K562 (cell line): ENCODE measurements at regions not wholly inside any gene's neighbourhood (a gene's known extent, or its start where the extent isn't known, plus 50 kb on each side); places are given as distances from the start of the nearest gene placed in this dataset.

Source experiments
- ATAC-seq: fragments of 200-7000 bp; cut with Tn5 transposase; 3 replicates; pipeline ENCODE4 v1.9.1; 2020; ENCODE audit warnings: moderate library complexity
- BruUV-seq: library from RNA; stranded (reverse); fragments of 400-500 nt; replicated peaks from 2 replicates; lab custom pipeline; 2021; lab: Mats Ljungman, UMichigan
- CTCF ChIA-PET: fragments of 300-600 bp; formaldehyde crosslinking; extraction: SDS; loops from one replicate; lab custom pipeline; 2021; ENCODE audit warnings: low intra/inter-chr PET ratio; lab: Yijun Ruan, JAX
- POLR2A ChIA-PET: fragments of 300-600, 350-650 bp; sonication (Branson Sonifier 250); formaldehyde crosslinking; extraction: SDS; loops from one replicate; lab custom pipeline; 2021; ENCODE audit warnings: antibody characterized with exemption, inconsistent platforms; lab: Yijun Ruan, JAX
- DNase-seq, 4 experiments: peaks; one replicate each; pipeline versions ENCODE4 v3.0.0 to v3.0.0-alpha.2; 2011 to 2018; ENCODE audit warnings: low spot score in 3 of 4, mixed read lengths in 3 of 4; ENCODE audit errors: extremely low read depth in 1 of 4
- FAIRE-seq: peaks from 2 replicates; lab custom pipeline; 2011; peaks lifted over from hg19 to GRCh38; lab: Jason Lieb, UNC
- H2AFZ ChIP-seq: 2 replicates; pipeline ENCODE4 v1.6.0; 2011; ENCODE audit warnings: low read depth, low read length, control low read depth, inconsistent platforms
- H3K27ac ChIP-seq: fragments of 200-600 bp; 3 replicates; pipeline ENCODE4 v1.8.0; 2011; ENCODE audit warnings: low read depth, mild to moderate bottlenecking, control low read depth, inconsistent platforms, low read length, moderate library complexity, mixed read lengths; ENCODE audit errors: extremely low read depth
- H3K27me3 ChIP-seq, 2 experiments: fragments of 300-600 bp in 1 of 2; 2 replicates in 1 of 2; 3 replicates in 1 of 2; pipeline versions ENCODE4 v1.6.0 to v1.8.0; 2011; ENCODE audit warnings: inconsistent platforms in 2 of 2, low read length in 2 of 2, mild to moderate bottlenecking in 1 of 2, mixed read lengths in 1 of 2, moderate library complexity in 1 of 2; ENCODE audit not compliant: control insufficient read depth in 2 of 2, insufficient read depth in 2 of 2
- H3K36me3 ChIP-seq: fragments of 300-600 bp; 3 replicates; pipeline ENCODE4 v1.8.0; 2011; ENCODE audit warnings: mild to moderate bottlenecking, low read length, inconsistent platforms; ENCODE audit not compliant: control insufficient read depth, insufficient read depth
- H3K4me1 ChIP-seq, 2 experiments: fragments of 200-600 bp in 1 of 2; replicated peaks in 1 of 2; 2 replicates in 1 of 2; 3 replicates in 1 of 2; pipeline versions ENCODE4 v1.5.1 to v1.8.0; 2011; ENCODE audit warnings: inconsistent platforms in 2 of 2, low read length in 2 of 2, mild to moderate bottlenecking in 1 of 2, mixed read lengths in 1 of 2, moderate library complexity in 1 of 2; ENCODE audit not compliant: control insufficient read depth in 2 of 2, insufficient read depth in 2 of 2
- H3K4me2 ChIP-seq: 2 replicates; pipeline ENCODE4 v1.6.1; 2011; ENCODE audit warnings: low read length, control low read depth, inconsistent platforms, mixed read lengths; ENCODE audit not compliant: insufficient read depth
- H3K4me3 ChIP-seq: fragments of 200-600 bp; sonication (generic), shearing (Covaris generic); 2 replicates; pipeline ENCODE4 v1.5.1; 2016; ENCODE audit warnings: control low read depth, inconsistent platforms
- H3K79me2 ChIP-seq: fragments of 200-600 bp; 3 replicates; pipeline ENCODE4 v1.8.0; 2011; ENCODE audit warnings: low read length, inconsistent platforms; ENCODE audit not compliant: control insufficient read depth, insufficient read depth
- H3K9ac ChIP-seq, 2 experiments: 2 replicates each; pipeline versions ENCODE4 v1.6.0 to v1.6.1; 2011; ENCODE audit warnings: low read depth in 2 of 2, low read length in 2 of 2, control low read depth in 1 of 2, inconsistent platforms in 1 of 2, mild to moderate bottlenecking in 1 of 2, mixed read lengths in 1 of 2; ENCODE audit not compliant: insufficient read depth in 1 of 2
- H3K9me1 ChIP-seq: one replicate; pipeline ENCODE4 v1.6.0; 2011; ENCODE audit warnings: inconsistent platforms, mild to moderate bottlenecking, low read length, moderate library complexity; ENCODE audit not compliant: control insufficient read depth, insufficient read depth
- H3K9me3 ChIP-seq: replicated peaks from 2 replicates; pipeline ENCODE4 v1.5.1; 2011; ENCODE audit warnings: low read depth, low read length, inconsistent platforms; ENCODE audit not compliant: control insufficient read depth, insufficient read depth
- H4K20me1 ChIP-seq: replicated peaks from 2 replicates; pipeline ENCODE4 v1.6.1; 2011; ENCODE audit warnings: low read length, inconsistent platforms, mixed read lengths; ENCODE audit not compliant: control insufficient read depth, insufficient read depth
- GATAD2B ChIP-seq: fragments of 450-650 bp; IDR thresholded peaks from 2 replicates; pipeline ENCODE4 v1.6.1; 2017; ENCODE audit warnings: mild to moderate bottlenecking, borderline replicate concordance
- HNRNPK ChIP-seq: fragments of 200-400 bp; formaldehyde crosslinking; IDR thresholded peaks from one replicate; pipeline ENCODE4 v1.6.1; 2018; ENCODE audit warnings: mild to moderate bottlenecking, low read depth, low read length; ENCODE audit not compliant: poor library complexity, severe bottlenecking
- KDM1A ChIP-seq, 2 experiments: fragments of 450-650 bp; IDR thresholded peaks; 2 replicates each; pipeline ENCODE4 v1.6.1; 2016; ENCODE audit warnings: mild to moderate bottlenecking in 2 of 2
- MXI1 ChIP-seq: IDR thresholded peaks from 2 replicates; pipeline ENCODE4 v1.6.1; 2011; ENCODE audit warnings: low read depth, mild to moderate bottlenecking, improper control_type of control experiment, low read length
- NFE2L1 ChIP-seq: fragments of 450-650 bp; IDR thresholded peaks from 2 replicates; pipeline ENCODE4 v1.6.1; 2016; ENCODE audit warnings: missing genetic modification characterization, low read depth, mild to moderate bottlenecking, missing compliant biosample characterization, moderate library complexity, borderline replicate concordance
- RBM14 ChIP-seq: fragments of 200-400 bp; formaldehyde crosslinking; IDR thresholded peaks from 2 replicates; pipeline ENCODE4 v1.6.1; 2018; ENCODE audit warnings: low read depth, mild to moderate bottlenecking, low read length, moderate library complexity, borderline replicate concordance; ENCODE audit not compliant: insufficient read depth
- RHOXF2B ChIP-seq: fragments of 250-450 bp; sonication (Bioruptor Pico); conservative IDR thresholded peaks from 2 replicates; pipeline ENCODE4 v1.5.1; 2021
- TAF15 ChIP-seq: fragments of 200-400 bp; formaldehyde crosslinking; IDR thresholded peaks from 2 replicates; pipeline ENCODE4 v1.6.1; 2017; ENCODE audit warnings: mild to moderate bottlenecking, low read depth, low read length, moderate library complexity
- ZNF785 ChIP-seq: fragments of 250-450 bp; sonication (Bioruptor Pico); IDR thresholded peaks from 2 replicates; pipeline ENCODE4 v1.4.0; 2020; ENCODE audit warnings: mild to moderate bottlenecking
- WGBS: fragments of 100-300 bp; shearing (Covaris generic); methylation state at CpG from one replicate; pipeline ENCODE4 v1.1.6; 2016; ENCODE audit warnings: low coverage, mixed read lengths; ENCODE audit not compliant: insufficient coverage; ENCODE audit errors: missing lambda C conversion rate; 5-methylcytosine and 5-hydroxymethylcytosine counted together
- in situ Hi-C: fragments of 300-500 bp; cut with MboI; formaldehyde crosslinking; loops from 4 replicates; pipeline ENCODE4 v1.15.0; 2018; ENCODE audit warnings: inconsistent platforms, mixed read lengths
- intact Hi-C: fragments of 100-400 bp; cut with micrococcal nuclease; formaldehyde crosslinking; loops from 2 replicates; pipeline ENCODE4 v1.14.2; 2022
- TF ChIP-seq, protein P1 (sequence below): fragments of 250-450 bp; sonication (Bioruptor Pico); IDR thresholded peaks from 2 replicates; pipeline ENCODE4 v1.8.0; 2022; ENCODE audit warnings: moderate library complexity, mild to moderate bottlenecking, inconsistent platforms
- TF ChIP-seq, protein P2 (sequence below): fragments of 450-650 bp; IDR thresholded peaks from 2 replicates; pipeline ENCODE4 v1.6.1; 2016
- TF ChIP-seq, protein P3 (sequence below): fragments of 450-650 bp; formaldehyde crosslinking; IDR thresholded peaks from 2 replicates; pipeline ENCODE4 v1.4.0; 2022; ENCODE audit warnings: mild to moderate bottlenecking, moderate library complexity
- TF ChIP-seq, protein P4 (sequence below): fragments of 450-650 bp; formaldehyde crosslinking; IDR thresholded peaks from 2 replicates; pipeline ENCODE4 v1.4.0; 2022; ENCODE audit warnings: missing genetic modification characterization

DNA sequence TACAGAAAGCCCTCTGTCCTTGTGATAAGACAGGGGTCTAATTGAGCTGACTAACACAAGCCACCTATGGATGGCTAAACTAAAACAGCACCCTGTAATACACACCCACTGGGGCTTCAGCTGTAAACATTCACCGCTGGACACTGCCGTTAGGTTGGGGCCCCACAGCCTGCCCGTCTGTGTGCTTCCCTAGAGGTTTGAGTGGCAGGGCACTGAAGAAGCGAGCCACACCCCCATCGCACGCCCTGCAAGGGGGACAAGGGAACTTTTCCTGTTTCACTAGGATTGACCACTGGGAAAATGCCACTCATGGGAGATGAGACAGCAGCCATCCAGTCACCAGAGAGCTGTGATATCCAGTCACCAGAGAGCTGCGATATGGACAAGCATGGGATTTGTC lies 335.7 kb upstream of the CFAP20DC start:
- 0% methylated on average over 6 of the region's 7 CpGs for WGBS
- no peak overlapping the region for H3K27ac ChIP-seq
- H3K4me2 ChIP-seq, result no peak overlapping the region
- TF ChIP-seq, protein P1, sequence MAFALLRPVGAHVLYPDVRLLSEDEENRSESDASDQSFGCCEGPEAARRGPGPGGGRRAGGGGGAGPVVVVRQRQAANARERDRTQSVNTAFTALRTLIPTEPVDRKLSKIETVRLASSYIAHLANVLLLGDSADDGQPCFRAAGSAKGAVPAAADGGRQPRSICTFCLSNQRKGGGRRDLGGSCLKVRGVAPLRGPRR, result no peak
- TF ChIP-seq, protein P2, sequence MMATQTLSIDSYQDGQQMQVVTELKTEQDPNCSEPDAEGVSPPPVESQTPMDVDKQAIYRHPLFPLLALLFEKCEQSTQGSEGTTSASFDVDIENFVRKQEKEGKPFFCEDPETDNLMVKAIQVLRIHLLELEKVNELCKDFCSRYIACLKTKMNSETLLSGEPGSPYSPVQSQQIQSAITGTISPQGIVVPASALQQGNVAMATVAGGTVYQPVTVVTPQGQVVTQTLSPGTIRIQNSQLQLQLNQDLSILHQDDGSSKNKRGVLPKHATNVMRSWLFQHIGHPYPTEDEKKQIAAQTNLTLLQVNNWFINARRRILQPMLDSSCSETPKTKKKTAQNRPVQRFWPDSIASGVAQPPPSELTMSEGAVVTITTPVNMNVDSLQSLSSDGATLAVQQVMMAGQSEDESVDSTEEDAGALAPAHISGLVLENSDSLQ, result peak; percentile 28; the same call in 1 of the 2 replicates
- in situ Hi-C loops (no loop called here), intact Hi-C loops (no loop called here)
- DNase-seq, result no peak
- H4K20me1 ChIP-seq, result no peaks in the 10 kb centered on the region
- H3K36me3 ChIP-seq, result no peaks in the 10 kb centered on the region
- no TSS peak for BruUV-seq
- no peaks in the 10 kb centered on the region for H3K4me1 ChIP-seq
- no peak overlapping the region for H3K4me3 ChIP-seq
- no peak for FAIRE-seq
- ATAC-seq, result no peak
- ChIA-PET CTCF (no interaction called here), POLR2A (interaction anchor here (0.7 kb wide), 1 partner anchor 48 kb away, joined by 8 read pairs; no protein-coding TSS in a partner anchor)
- no peaks in the 10 kb centered on the region for H3K9me1 ChIP-seq
- no peaks in the 10 kb centered on the region for H3K79me2 ChIP-seq
- H3K27me3 ChIP-seq, result peaks cover 2 to 10% of the 10 kb centered on the region in 2 experiments; a peak in 4 of 5 replicates
- H2AFZ ChIP-seq, result no peak overlapping the region
- no peaks in the 10 kb centered on the region for H3K9me3 ChIP-seq
- H3K9ac ChIP-seq, result no peak overlapping the region

DNA sequence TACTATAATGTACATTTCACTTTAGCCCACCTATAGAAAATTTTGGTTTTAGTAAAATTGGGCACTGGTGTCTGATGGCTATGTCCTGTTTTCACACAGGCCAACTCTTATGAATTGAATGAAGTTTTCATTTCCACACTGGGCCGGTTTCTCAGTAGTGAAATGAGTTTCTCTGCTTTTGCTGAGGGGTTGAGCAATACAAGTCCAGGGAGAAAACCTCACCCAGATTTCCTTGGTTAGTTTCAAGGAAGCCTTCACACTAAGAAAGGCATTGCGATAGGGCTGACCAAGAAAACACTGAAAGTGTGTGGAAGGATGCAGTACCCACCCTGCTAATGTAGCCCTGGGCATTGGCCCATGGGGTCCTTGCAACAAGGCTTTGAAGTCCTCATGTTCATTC lies 331.5 kb upstream of the CFAP20DC start:
- Histone ChIP-seq H3K4me1 (no peaks in the 10 kb centered on the region), H4K20me1 (no peaks in the 10 kb centered on the region), H2AFZ (no peak overlapping the region), H3K4me2 (no peak overlapping the region), H3K9me3 (no peaks in the 10 kb centered on the region), H3K36me3 (no peaks in the 10 kb centered on the region), H3K27ac (no peak overlapping the region), H3K4me3 (no peak overlapping the region), H3K27me3 (peaks cover 2 to 10% of the 10 kb centered on the region in 2 experiments; a peak in 3 of 5 replicates), H3K9me1 (no peaks in the 10 kb centered on the region), H3K79me2 (no peaks in the 10 kb centered on the region), H3K9ac (no peak overlapping the region)
- WGBS, result 0% methylated on average over 2 of the region's 2 CpGs
- CTCF ChIA-PET, result no interaction called here
- POLR2A ChIA-PET, result no interaction called here
- FAIRE-seq, result no peak
- no peak for ATAC-seq
- intact Hi-C loops, result no loop called here
- DNase-seq, result no peak
- BruUV-seq, result no TSS peak
- in situ Hi-C loops, result no loop called here
- no peak for TF ChIP-seq RBM14
- TF ChIP-seq KDM1A (IDR thresholded peaks at IDR 0.05), result no peak
- TF ChIP-seq, protein P3, sequence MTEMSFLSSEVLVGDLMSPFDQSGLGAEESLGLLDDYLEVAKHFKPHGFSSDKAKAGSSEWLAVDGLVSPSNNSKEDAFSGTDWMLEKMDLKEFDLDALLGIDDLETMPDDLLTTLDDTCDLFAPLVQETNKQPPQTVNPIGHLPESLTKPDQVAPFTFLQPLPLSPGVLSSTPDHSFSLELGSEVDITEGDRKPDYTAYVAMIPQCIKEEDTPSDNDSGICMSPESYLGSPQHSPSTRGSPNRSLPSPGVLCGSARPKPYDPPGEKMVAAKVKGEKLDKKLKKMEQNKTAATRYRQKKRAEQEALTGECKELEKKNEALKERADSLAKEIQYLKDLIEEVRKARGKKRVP (CRISPR knock-in tag), result no peak
- no peak for TF ChIP-seq TAF15
- no peak for TF ChIP-seq NFE2L1 (tag)
- no peak for TF ChIP-seq MXI1
- no peak for TF ChIP-seq RHOXF2B (CRISPR knock-in tag)
- TF ChIP-seq HNRNPK, result no peak
- no peak for TF ChIP-seq GATAD2B
- TF ChIP-seq, protein P4, sequence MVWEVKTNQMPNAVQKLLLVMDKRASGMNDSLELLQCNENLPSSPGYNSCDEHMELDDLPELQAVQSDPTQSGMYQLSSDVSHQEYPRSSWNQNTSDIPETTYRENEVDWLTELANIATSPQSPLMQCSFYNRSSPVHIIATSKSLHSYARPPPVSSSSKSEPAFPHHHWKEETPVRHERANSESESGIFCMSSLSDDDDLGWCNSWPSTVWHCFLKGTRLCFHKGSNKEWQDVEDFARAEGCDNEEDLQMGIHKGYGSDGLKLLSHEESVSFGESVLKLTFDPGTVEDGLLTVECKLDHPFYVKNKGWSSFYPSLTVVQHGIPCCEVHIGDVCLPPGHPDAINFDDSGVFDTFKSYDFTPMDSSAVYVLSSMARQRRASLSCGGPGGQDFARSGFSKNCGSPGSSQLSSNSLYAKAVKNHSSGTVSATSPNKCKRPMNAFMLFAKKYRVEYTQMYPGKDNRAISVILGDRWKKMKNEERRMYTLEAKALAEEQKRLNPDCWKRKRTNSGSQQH (CRISPR knock-in tag), result no peak
- TF ChIP-seq ZNF785 (CRISPR knock-in tag), result no peak
